ENCODE measurements at regions not wholly inside any gene's neighbourhood (a gene's known extent, or its start where the extent isn't known, plus 50 kb on each side); places are given as distances from the start of the nearest gene placed in this dataset.

DNA sequence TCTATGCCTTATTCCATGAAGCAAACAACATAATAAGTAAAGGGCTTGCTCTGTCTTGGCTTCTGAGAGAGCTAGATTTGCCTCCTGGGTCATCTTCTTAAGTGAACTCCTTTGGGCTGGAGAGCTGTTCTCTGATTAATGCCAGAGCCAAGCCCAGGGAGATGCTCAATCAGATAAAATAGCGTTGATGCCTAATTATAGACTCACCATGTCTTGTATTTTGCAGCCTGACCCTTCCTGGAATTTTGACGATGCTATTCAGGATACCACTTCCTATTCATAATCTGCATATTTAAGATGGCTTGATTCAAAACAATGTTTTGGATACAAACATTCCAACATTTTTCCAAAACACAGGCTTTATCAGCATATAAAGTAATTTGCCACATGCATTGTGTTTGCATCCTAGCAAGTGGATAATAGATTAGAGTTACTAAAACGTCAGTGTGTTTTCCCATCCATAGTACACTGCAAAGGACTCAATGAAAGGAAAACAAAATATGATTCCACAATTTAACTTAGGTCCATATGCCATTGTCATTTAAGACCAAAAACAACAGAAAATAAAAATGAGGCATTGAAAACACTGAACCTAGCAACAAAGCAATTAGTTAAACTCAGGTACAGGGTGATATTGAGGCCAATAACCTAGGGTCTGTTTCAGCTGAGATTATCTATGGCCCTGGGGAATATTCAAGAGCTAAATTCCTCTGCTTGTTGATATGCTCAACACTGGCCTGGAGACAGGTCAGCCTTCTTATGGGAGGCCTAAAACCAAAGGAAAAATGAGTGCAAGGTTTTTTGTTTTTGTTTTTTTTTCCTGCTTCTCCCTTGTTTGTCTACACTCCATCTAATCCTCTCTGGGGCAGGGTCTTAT, 184.2 kb upstream of the FOXN3 start:
- no peak for DNase-seq

DNA sequence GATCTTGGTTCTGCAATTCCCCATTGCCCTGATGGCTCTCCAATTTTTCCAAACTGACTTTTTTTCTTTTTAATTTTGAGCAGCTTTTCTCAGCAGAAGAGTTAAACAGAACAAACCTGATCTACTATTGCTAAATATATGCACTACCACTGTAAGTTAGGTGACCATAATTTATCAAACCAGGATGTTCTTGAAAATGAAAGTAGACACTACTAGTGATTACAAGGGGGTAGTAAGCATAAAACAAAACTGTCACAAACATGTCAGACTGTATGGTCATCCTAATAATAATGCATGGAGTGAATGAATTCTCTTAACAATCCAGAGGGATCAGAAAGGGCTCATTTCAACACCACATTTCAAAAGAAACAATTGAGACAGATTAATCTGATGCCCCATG, 183.0 kb upstream of the FOXN3 start:
- no peak for DNase-seq

DNA sequence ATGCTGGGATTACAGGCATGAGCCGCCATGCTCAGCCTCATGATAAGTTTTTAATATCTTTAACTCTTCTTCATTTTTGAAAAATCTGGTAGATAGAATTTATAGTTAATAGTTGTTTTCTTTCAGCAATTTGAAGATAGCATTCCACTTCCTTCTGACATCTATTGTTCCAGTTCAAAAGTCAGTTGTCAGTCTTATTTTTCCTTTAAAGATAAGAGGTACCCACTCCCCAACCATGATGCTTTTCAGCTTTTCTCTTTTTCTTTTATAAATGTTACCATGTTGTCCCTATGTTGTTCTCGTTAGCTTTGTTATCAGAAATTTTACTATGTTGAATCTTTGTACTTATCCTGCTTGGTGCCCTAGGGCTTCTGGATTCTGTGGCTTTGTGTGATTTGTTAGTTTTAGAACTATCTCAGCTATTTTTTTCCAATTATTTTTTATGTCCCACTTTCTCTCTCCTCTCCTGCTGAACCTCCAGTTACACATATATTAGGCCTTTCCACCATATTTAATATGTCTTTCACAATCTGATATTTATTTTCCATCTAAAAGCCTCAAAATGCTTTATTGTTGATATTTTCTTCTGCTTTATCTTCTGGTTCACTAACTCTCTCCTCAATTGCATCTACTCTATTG, 181.6 kb upstream of the FOXN3 start:
- no peak for DNase-seq

DNA sequence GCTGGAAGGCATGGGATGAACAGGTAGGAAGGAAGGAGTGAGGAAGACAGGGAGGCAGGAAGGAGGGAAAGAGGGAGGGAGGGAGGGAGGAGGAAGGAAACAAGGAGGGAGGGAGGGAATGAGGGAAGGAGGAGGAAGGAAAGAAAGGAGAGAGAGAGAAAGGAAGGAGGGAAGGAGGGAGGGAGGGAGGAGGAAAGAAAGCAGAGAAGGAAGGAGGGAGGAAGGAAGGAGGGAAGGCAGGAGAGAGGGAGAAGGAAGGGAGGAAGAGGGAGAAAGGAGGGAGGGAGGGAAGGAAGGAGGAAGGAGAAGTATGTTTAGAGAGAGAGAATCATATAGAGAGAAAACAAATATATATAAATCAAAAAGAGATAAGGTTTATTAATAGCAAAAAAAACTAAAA, 175.9 kb upstream of the FOXN3 start:
- DNase-seq, result no peak

DNA sequence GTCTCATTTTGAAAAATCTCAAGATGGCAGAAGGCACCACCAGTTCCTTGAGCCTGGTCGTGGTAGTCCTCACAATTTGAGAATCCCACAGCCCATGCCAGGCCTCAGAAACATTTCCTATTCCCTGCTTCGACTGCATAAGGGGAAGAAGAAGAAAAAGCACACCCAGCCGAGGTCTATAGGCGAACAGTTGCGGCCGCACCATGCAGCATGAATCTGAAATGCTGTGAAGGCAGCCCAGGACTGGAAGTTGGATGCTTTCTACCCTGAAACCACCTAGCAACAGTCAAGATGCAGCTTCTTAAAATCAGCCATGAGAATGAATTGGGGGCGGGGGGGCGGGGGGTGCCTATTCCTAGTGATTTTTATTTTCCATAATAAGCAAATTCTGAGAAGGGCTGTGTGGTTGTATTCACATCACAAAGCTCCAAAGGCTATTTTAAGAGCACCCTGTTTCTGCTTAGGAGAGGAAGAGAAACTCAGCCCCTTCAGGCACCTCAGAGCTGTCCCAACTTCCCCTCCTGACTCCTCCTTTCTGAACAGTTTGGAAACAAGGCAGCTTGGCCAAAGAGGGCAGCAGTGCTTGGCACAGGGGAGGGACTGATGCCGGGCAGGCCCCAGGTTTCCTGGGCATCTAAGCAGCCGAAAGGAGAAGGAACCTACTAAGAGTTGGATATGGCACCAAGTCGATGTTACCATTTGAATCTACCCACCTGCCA, 172.5 kb upstream of the FOXN3 start:
- peak; percentile 68 to 70 for DNase-seq

DNA sequence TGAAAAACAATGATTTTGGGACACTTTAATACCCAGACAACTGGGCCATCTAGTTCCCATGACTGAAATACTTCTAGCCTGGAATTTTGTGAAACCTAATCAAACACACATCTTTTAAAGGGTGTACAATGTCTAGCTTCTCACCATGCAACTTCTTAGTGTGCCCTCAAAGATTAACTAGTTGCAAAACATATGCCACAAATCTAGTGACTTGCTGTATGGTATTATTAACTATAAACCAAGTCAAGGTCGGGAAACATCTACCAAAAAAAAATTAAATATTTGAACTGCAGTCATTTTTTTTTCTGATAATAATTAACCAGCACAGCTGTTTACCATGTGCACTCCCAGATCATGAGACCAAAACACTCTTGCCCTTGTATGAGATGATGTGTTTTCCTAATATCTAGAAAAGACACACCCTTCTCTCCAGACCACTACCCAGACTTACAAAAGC, 171.8 kb upstream of the FOXN3 start:
- no peak for DNase-seq

DNA sequence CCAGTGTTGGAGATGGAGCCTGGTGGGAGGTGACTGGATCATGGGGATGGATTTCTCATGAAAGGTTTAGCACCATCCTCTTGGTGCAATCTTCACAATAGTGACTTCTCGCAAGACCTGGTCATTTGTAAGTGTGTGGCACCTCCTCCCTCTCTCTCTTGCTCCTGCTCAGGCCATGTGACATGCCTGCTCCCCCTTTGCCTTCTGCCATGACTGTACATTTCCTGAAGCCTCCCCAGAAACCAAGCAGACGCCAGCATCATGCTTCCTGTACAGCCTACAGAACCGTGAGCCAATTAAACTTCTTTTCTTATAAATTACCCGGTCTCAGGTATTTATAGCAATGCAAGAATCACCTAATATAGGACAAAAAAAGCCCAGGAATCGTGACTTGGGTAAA, 171.0 kb upstream of the FOXN3 start:
- no peak for DNase-seq

DNA sequence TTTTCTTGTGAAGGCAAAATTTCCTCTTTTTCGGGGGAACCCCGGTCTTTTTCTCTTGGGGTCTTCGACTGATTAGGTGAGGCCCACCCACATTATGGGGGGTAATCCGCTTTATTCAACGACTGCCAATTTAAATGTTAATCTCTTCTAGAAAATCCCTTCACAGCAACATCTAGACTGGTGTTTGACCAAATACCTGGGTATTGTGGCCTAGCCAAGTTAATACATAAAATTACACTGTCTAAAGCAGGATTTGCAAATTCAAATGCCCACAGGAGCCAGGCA, 170.0 kb upstream of the FOXN3 start:
- DNase-seq, result no peak

DNA sequence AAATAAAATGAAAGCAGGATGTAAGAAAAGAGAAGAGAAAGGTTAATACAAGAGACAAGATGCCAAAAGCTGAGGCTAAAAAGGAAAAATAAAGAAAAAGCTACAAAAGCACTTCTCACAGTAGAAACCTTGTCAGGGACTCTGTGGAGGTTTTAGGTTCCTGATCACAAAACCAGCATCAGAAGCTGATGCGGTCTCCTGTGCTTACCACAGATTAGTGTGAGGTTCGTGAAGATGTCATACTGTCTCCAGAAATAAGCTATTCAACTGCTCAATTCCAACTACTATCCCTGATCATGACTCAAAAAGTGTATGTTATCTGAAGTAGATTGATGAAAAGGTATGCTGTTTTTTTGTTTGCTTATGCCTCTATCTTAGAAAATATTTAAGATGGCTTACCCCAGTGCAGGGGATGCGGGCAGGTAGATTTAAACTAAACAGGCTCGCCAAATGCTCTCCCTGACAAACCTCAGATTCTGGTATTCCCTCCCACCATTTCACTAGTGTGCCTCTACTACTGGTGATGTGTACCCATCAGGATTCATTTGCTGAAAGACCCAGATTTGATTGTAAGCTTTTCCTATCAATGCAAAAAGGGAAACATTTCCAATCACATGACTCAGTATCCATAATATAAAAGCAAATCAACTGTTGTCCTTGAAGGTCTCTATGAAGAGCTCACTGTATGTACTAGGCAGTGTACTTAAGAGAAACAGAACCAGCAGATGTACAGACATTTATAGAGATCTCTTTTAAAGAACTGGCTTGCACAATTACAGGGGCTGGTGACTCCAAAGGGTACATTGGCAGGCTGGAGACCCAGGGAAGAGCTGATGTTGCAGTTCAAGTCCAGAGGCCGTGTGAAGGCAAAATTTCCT, 169.5 kb upstream of the FOXN3 start:
- no peak for DNase-seq

DNA sequence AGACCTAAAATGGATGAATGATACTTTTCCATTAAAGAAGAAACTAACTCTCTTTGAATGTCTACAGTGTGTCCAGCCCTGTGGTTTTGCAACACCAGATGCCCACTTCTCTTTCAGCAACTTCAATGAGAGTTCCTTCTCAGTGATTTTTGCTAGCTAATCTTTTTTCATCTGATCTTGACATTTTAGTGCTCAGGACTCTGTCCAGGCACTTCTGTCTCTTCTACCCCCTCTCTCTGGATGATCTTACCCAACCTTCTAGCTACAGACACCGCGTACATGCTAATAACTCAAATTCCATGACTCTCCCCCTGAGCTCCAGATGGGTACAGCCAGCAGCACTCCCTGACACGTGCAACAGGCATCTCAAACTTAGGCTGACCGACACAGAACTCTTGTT, 161.1 kb upstream of the FOXN3 start:
- DNase-seq, result peak; percentile 45 to 53

DNA sequence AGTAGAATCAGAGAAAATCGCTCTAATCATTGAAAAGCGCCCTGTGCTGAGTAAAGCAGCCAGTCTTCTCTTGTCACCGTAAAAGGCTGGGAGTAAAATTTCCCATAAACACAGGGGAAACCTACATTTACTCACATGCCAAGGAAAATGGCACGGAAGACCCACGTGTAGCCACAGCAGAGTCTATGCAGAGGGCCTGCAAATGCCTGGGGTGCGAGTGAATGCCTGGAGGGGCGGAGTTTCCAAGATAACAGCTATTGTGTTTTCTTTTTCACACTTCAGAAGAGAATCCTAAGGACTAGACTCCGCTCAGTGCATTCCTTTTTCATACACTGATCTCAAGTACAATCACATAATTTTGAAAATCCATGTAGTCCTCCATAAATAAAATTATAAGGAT, 159.9 kb upstream of the FOXN3 start:
- DNase-seq, result no peak

DNA sequence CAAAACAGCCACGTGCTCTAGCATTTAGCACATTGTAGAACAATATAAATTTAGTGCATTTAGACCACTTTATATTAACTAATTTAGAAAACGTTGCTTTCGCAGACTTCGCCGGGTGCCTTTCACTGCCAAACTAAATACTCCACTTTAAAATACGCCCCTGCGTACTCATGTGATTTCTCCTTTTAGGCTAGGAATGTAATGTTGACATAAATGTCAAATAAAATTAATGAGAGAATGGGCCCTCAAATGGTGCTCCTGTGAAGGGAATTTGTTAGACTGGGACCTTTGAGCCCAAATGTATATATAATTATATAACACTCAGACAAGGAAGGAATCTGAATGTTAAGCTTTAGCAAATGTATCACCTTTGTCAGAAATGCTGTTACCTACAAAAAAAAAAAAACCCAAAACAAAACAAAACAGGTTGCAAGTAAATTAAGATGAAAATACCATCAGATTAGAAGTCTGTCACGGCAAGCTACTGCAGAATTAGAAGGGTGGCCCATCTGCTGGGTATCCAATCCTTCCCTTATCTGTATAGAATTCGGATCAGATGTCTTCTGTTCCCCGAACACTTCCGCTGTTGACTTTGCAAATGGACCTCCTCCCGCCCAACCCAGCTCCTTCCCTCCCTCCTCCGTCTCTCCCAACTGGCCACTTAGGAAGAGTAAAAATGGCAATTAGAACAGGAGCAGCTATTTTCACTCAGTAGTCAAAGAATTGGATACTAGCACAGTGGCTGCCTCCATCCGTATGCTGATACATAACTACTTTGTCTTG, 159.3 kb upstream of the FOXN3 start:
- DNase-seq, result no peak

DNA sequence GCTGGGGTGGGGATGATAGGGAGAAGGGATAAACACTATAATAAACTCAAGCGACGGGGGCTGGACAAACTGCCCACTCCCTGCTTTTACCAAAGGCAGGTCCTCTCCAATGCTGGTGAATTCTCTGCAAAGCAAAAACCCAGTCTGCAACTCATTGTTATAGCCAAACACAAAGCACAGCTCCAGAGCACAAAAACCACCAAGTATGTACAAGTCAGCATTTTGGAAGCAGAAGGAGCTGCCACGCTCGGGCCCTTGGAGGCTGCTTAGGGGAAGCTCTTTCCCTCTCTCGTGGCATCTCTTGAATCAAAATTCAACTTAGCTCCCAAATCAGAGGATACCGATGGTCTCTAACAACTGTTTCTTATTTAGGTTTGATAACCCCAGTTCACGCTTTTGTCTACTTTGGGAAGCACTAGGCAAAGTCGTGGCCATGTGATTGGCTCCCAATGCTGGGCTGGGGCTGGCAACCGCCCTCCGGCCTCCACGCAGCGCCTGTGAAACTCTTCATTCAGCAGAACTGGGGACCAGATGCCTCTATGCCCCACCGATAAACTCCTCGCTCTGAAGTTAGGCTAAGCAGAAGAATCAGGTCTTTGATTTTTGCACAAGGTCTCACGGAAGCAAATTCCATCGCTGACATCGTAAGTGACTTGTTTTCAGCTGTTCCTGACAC, 158.5 kb upstream of the FOXN3 start:
- DNase-seq, result no peak

DNA sequence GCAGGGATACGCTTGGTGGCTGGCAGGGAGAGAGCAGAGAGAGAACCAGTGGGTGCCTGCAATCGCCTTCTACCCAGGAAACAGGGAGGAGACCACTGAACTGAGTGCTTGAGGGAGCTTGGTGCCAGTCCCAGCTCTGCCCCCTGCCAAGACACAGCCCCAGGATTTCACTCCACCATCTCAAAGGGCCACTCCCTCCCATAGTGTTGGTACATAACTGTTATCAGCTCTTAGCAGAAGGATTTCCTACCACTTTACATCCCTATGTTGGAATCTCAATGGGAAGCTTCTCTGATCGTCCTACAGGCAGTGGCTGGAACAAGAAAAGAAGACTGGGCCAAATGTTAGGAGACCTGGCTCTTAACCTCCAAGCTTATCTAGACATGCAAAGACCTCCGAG, 157.4 kb upstream of the FOXN3 start:
- no peak for DNase-seq

DNA sequence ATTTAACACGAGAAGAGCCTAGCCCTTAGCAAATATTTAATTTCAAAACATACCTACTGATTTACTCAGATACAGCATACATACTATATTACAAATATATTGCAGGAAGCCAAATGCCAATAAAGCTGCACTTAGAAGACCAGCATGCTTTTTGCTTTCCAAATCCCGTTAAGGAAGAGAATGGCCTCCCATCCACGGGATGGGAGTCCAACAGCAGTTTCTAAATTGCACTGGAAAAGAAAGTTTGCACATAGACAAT, 156.3 kb upstream of the FOXN3 start:
- DNase-seq, result no peak

DNA sequence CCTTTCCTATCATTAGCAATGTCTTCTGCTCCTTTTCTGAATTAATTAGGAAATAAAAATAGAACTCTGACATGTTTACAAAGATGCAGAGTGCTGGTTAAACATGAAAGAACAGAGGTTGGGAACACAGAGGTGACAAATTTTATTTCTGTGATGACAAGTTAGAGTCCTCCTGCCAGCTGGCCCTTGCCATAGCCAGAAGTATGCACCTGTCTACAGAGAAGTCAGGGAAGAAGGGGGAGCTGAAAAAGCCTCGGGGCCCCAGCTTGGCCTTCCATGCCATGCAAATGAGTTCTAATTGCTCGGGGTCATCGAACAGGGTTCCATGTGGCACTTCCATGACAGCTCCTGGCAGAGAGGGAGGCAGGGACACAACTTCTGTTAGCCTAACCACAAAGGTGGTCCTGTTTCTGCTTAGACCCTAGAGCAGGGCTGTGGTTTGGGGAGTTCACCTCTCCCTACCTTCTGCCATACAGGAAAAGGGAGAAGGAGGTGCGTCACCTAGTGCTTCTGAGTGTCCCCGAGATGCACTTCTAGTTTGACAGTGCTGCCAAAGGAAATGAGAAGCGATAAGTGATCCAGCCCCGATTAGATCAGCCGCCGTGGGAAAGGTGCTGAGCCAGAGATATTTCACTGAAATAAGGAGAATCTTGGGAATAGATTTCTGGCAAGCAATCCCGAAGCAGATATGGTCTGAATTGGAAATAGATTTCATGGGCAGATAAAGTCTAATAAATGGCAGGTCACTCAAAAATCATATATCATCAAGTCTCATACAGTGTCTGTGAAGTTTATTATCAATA, 155.8 kb upstream of the FOXN3 start:
- DNase-seq, result no peak

DNA sequence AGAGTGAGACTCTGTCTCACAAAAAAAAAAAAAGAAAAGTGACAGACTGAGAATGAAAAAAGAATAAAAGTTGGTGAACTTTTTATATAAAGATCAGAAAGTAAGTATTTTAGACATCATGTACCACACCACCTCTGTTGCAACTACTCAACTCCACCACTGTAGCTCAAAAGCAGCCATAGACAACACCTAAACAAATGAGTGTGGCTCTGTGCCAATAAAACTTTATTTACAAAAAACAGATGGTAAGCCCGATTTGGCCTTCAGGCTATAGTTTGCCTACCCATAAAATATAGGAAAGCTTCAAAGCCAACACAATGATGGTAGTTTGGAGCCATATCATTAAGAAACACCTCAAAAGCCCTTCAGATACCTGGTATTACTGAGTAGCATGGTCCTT, 154.5 kb upstream of the FOXN3 start:
- no peak for DNase-seq

DNA sequence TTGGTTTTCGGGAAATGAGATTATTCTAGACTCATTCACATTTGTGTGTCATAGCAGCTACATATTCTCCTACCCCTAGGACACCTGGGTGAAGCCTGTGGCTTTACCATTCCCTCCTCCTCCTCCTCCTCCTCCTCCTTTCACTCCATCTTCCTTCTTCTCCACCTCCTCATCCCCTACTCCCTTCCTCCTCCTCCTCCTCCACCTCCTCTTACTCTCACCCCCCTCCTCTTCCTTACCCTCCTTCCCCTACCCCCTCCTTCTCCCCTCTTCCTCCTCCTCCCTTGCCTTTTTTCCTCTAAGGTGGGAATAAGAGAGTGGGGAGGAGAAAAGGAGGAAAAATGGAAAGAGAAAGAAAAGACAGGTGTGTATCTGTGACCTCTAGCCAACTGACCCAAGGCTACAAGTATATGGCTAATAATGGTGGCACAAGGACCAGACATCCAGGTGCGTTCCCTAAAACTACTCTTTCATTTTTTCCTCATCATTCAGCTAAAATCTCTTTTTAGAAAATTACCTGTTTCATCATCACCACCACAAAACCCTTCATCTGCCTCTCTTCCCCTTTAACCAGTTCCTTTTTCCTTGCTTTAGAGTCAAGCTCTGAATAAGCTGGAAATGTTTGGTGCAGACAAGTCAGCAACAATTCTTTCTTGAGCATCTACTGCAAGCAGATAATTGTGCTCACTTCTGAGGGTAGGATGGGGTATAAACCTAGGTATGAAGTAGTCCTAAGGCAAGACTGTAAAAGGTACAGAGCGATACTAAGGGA, 149.8 kb upstream of the FOXN3 start:
- peak; percentile 20 to 35 for DNase-seq

DNA sequence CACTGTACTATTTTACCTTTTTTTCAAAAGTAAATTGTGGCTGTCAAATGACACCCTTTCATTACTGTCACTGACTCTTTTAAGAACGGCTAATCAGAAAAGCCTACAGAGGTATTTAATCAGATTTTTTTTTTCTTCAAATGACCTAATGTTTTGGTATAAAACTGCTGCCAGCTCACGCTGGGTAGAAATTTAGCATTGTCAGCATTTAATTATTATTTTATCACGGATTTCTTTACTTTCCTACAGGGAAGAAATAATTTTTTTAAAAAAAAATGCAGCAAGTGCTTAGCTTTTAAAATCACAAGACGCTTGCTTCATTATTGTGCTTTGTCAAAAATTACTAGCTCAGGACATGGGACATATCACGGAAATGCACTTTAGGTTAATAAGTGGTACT, 149.1 kb upstream of the FOXN3 start:
- no peak for DNase-seq

DNA sequence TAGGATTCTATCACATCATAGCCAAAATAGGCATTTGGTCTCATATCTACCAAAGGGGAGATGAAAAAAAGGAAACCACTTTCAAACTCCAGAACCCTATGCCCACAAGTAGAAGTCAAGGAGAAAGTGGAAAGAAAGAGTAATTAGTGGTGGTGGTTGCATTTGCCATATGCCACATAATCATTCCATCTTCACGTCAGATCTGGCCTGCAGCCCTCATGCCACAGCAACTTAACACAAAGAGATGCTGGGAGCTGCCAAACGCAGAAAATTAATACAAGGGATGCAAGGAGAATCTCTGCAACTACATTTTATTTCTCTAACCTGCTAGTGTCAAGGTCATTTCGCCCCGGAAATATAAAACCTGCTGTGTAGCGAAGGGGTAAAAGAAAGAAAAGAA, 148.6 kb upstream of the FOXN3 start:
- no peak for DNase-seq
